ENCODE measurements at regions not wholly inside any gene's neighbourhood (a gene's known extent, or its start where the extent isn't known, plus 50 kb on each side); places are given as distances from the start of the nearest gene placed in this dataset.

- TF ChIP-seq, protein P1, sequence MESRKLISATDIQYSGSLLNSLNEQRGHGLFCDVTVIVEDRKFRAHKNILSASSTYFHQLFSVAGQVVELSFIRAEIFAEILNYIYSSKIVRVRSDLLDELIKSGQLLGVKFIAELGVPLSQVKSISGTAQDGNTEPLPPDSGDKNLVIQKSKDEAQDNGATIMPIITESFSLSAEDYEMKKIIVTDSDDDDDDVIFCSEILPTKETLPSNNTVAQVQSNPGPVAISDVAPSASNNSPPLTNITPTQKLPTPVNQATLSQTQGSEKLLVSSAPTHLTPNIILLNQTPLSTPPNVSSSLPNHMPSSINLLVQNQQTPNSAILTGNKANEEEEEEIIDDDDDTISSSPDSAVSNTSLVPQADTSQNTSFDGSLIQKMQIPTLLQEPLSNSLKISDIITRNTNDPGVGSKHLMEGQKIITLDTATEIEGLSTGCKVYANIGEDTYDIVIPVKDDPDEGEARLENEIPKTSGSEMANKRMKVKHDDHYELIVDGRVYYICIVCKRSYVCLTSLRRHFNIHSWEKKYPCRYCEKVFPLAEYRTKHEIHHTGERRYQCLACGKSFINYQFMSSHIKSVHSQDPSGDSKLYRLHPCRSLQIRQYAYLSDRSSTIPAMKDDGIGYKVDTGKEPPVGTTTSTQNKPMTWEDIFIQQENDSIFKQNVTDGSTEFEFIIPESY (IDR thresholded peaks at IDR 0.05; ENCODE audit: extremely low read depth, insufficient replicate concordance, low read length): no peak
- TF ChIP-seq CEBPB (IDR thresholded peaks at IDR 0.05; ENCODE audit: low read depth): no peak
- no peak for TF ChIP-seq SIN3A (IDR thresholded peaks at IDR 0.05; ENCODE audit: low read depth)
- no peak for TF ChIP-seq TCF7L2 (IDR thresholded peaks at IDR 0.05; ENCODE audit: borderline replicate concordance, extremely low read depth, insufficient read depth, insufficient read length)
- TF ChIP-seq SRF (IDR thresholded peaks at IDR 0.05; ENCODE audit: low read depth): no peak
- TF ChIP-seq ZFX (IDR thresholded peaks at IDR 0.05): no peak
- TF ChIP-seq EGR1 (IDR thresholded peaks at IDR 0.05; ENCODE audit: low read depth): no peak
- TF ChIP-seq POLR2AphosphoS5 (IDR thresholded peaks at IDR 0.05; ENCODE audit: low read depth, low read length): no peak
- no peak for TF ChIP-seq SP1 (IDR thresholded peaks at IDR 0.05; ENCODE audit: low read depth)
- TF ChIP-seq, protein P2, sequence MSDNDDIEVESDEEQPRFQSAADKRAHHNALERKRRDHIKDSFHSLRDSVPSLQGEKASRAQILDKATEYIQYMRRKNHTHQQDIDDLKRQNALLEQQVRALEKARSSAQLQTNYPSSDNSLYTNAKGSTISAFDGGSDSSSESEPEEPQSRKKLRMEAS (IDR thresholded peaks at IDR 0.05): no peak
These were observed 127.2 kb upstream of the SLC5A12 start (continued) for GRCh38 chr11:26849036-26849435.

GRCh38 chr11:26851291-26851690, 129.4 kb upstream of the SLC5A12 start:
- ATAC-seq (no peak), DNase-seq (ENCODE audit: low read depth, low spot score) (no peak)
- Histone ChIP-seq H3K79me2 (ENCODE audit: insufficient read depth, low read length) (no peaks in the 10 kb centered on the region), H2AFZ (ENCODE audit: low read depth, low read length, poor library complexity, severe bottlenecking) (no peak overlapping the region), H3K36me3 (ENCODE audit: control insufficient read depth in 1 of 2, insufficient read depth in 2 of 2, low read length in 2 of 2) (no peaks in the 10 kb centered on the region; a peak in 1 of 4 replicates), H3K9me2 (ENCODE audit: insufficient read depth) (no peaks in the 10 kb centered on the region), H3K4me3 (replicated peaks in 1 of 2; ENCODE audit: low read depth in 1 of 2, low read length in 2 of 2) (no peak overlapping the region), H3K4me1 (ENCODE audit: control insufficient read depth in 1 of 2, insufficient read depth in 2 of 2, low read length in 2 of 2) (no peaks in the 10 kb centered on the region), H3K27ac (ENCODE audit: low read depth, low read length) (no peak overlapping the region), H3K9me3 (ENCODE audit: control insufficient read depth in 1 of 2, insufficient read depth in 1 of 2, low read depth in 1 of 2, low read length in 2 of 2) (peaks cover 0 to 6% of the 10 kb centered on the region in 2 experiments; a peak in 2 of 4 replicates), H3K27me3 (ENCODE audit: insufficient read depth, low read length) (no peaks in the 10 kb centered on the region), H4K20me1 (ENCODE audit: insufficient read depth) (no peaks in the 10 kb centered on the region), H3K4me2 (ENCODE audit: low read length) (no peak overlapping the region), H3K9ac (ENCODE audit: low read length) (no peak overlapping the region)
- intact Hi-C loops (cut with micrococcal nuclease): no loop called here
- ChIA-PET RAD21 (ENCODE audit: low non-redundant PET in 1 of 2, low total read pairs in 2 of 2, uncharacterized antibody in 2 of 2, unreplicated experiment in 2 of 2) (no interaction called here), POLR2A (no interaction called here), CTCF (no interaction called here)
- BruUV-seq (replicated peaks): no TSS peak
- TF ChIP-seq ZNF274 (IDR thresholded peaks at IDR 0.05; ENCODE audit: low read depth, low read length) (no peak), RAD21 (IDR thresholded peaks at IDR 0.05; ENCODE audit: low read depth) (no peak), POLR2AphosphoS5 (IDR thresholded peaks at IDR 0.05; ENCODE audit: low read depth, low read length) (no peak), EZH2phosphoT487 (IDR thresholded peaks at IDR 0.05; ENCODE audit: borderline replicate concordance) (no peak), CBX3 (IDR thresholded peaks at IDR 0.05; ENCODE audit: low read depth) (no peak), SIN3A (IDR thresholded peaks at IDR 0.05; ENCODE audit: low read depth) (no peak)

Data from HCT116 (cell line).